ENCODE measurements at regions not wholly inside any gene's neighbourhood (a gene's known extent, or its start where the extent isn't known, plus 50 kb on each side); places are given as distances from the start of the nearest gene placed in this dataset.

DNA sequence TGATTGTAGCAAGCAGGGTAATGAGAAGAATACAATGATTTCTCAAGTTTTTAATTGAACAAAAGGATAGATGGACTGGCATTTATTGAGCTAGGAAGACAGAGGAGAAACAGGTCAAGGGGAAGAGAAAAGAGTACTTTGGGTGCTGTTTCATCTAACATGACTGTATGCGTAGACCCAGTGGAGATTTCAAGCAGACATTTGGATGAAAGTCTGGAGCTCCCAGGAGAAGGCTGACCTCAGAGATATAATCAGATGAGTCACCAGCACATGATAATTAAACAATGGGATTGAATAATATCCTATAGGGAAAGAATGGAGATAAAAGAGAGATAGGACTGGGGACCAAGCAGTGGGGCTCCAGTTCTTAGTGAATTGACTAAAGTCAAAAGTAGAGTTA, 194.9 kb downstream of the ARRDC4 start:
- no peaks in the 10 kb centered on the region for H3K79me2 ChIP-seq (ENCODE audit: control insufficient read depth, insufficient read depth, low read length)
- no peak overlapping the region for H2AFZ ChIP-seq (ENCODE audit: low read depth, low read length)
- H3K4me1 ChIP-seq (replicated peaks in 1 of 2; ENCODE audit: control insufficient read depth in 2 of 2, insufficient read depth in 2 of 2, low read length in 2 of 2): no peaks in the 10 kb centered on the region
- in situ Hi-C loops (cut with MboI): no loop called here
- intact Hi-C loops (cut with micrococcal nuclease): no loop called here
- no peaks in the 10 kb centered on the region for H4K20me1 ChIP-seq (replicated peaks; ENCODE audit: control insufficient read depth, insufficient read depth, low read length)
- H3K36me3 ChIP-seq (ENCODE audit: control insufficient read depth, insufficient read depth, low read length): no peaks in the 10 kb centered on the region
- 0% methylated on average over 1 of the region's 1 CpG for WGBS (ENCODE audit: insufficient coverage, low coverage, missing lambda C conversion rate)
- H3K9me3 ChIP-seq (replicated peaks; ENCODE audit: control insufficient read depth, insufficient read depth, low read depth, low read length): no peaks in the 10 kb centered on the region
- no TSS peak for BruUV-seq (replicated peaks)
- no peak overlapping the region for H3K27ac ChIP-seq (ENCODE audit: extremely low read depth, low read depth, low read length)
- H3K27me3 ChIP-seq (ENCODE audit: control insufficient read depth in 2 of 2, insufficient read depth in 2 of 2, low read length in 2 of 2): peaks cover 0 to 4% of the 10 kb centered on the region in 2 experiments; a peak in 1 of 5 replicates
- no peak overlapping the region for H3K4me3 ChIP-seq
- FAIRE-seq (no peak), ATAC-seq (no peak), DNase-seq (ENCODE audit: extremely low read depth in 1 of 4, low spot score in 3 of 4) (no peak)
- H3K9ac ChIP-seq (ENCODE audit: insufficient read depth in 1 of 2, low read depth in 2 of 2, low read length in 2 of 2): no peak overlapping the region
- no peak overlapping the region for H3K4me2 ChIP-seq (ENCODE audit: insufficient read depth, low read length)
- ChIA-PET POLR2A (no interaction called here), CTCF (ENCODE audit: low intra/inter-chr PET ratio) (no interaction called here)
- H3K9me1 ChIP-seq (ENCODE audit: control insufficient read depth, insufficient read depth, low read length): no peaks in the 10 kb centered on the region
- TF ChIP-seq, protein P1, sequence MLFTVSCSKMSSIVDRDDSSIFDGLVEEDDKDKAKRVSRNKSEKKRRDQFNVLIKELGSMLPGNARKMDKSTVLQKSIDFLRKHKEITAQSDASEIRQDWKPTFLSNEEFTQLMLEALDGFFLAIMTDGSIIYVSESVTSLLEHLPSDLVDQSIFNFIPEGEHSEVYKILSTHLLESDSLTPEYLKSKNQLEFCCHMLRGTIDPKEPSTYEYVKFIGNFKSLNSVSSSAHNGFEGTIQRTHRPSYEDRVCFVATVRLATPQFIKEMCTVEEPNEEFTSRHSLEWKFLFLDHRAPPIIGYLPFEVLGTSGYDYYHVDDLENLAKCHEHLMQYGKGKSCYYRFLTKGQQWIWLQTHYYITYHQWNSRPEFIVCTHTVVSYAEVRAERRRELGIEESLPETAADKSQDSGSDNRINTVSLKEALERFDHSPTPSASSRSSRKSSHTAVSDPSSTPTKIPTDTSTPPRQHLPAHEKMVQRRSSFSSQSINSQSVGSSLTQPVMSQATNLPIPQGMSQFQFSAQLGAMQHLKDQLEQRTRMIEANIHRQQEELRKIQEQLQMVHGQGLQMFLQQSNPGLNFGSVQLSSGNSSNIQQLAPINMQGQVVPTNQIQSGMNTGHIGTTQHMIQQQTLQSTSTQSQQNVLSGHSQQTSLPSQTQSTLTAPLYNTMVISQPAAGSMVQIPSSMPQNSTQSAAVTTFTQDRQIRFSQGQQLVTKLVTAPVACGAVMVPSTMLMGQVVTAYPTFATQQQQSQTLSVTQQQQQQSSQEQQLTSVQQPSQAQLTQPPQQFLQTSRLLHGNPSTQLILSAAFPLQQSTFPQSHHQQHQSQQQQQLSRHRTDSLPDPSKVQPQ (CRISPR knock-in tag; IDR thresholded peaks at IDR 0.05; ENCODE audit: borderline replicate concordance): no peak
- no peak for TF ChIP-seq DMBX1 (CRISPR knock-in tag; IDR thresholded peaks at IDR 0.05; ENCODE audit: borderline replicate concordance)
- TF ChIP-seq, protein P2, sequence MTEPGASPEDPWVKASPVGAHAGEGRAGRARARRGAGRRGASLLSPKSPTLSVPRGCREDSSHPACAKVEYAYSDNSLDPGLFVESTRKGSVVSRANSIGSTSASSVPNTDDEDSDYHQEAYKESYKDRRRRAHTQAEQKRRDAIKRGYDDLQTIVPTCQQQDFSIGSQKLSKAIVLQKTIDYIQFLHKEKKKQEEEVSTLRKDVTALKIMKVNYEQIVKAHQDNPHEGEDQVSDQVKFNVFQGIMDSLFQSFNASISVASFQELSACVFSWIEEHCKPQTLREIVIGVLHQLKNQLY (CRISPR knock-in tag; conservative IDR thresholded peaks at IDR 0.05): no peak
- TF ChIP-seq ETV1 (tag; conservative IDR thresholded peaks at IDR 0.05; ENCODE audit: low read depth): no peak
- TF ChIP-seq ZNF197 (CRISPR knock-in tag; IDR thresholded peaks at IDR 0.05; ENCODE audit: low read depth): no peak
- TF ChIP-seq ZNF24 (IDR thresholded peaks at IDR 0.05): no peak
- TF ChIP-seq, protein P3, sequence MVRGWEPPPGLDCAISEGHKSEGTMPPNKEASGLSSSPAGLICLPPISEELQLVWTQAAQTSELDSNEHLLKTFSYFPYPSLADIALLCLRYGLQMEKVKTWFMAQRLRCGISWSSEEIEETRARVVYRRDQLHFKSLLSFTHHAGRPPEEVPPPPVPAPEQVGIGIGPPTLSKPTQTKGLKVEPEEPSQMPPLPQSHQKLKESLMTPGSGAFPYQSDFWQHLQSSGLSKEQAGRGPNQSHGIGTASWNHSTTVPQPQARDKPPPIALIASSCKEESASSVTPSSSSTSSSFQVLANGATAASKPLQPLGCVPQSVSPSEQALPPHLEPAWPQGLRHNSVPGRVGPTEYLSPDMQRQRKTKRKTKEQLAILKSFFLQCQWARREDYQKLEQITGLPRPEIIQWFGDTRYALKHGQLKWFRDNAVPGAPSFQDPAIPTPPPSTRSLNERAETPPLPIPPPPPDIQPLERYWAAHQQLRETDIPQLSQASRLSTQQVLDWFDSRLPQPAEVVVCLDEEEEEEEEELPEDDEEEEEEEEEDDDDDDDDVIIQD (CRISPR knock-in tag; IDR thresholded peaks at IDR 0.05): no peak
- no peak for TF ChIP-seq E2F3 (CRISPR knock-in tag; IDR thresholded peaks at IDR 0.05)
- TF ChIP-seq CREB1 (IDR thresholded peaks at IDR 0.05): no peak
- TF ChIP-seq CREB1 (CRISPR knock-in tag; IDR thresholded peaks at IDR 0.05): no peak
- TF ChIP-seq SRSF9 (IDR thresholded peaks at IDR 0.05; ENCODE audit: borderline replicate concordance, low read depth, low read length): no peak
- TF ChIP-seq ZNF41 (CRISPR knock-in tag; conservative IDR thresholded peaks at IDR 0.05): no peak
- no peak for TF ChIP-seq SMAD4 (CRISPR knock-in tag; conservative IDR thresholded peaks at IDR 0.05)
- TF ChIP-seq ZNF57 (CRISPR knock-in tag; IDR thresholded peaks at IDR 0.05): no peak
- TF ChIP-seq, protein P4, sequence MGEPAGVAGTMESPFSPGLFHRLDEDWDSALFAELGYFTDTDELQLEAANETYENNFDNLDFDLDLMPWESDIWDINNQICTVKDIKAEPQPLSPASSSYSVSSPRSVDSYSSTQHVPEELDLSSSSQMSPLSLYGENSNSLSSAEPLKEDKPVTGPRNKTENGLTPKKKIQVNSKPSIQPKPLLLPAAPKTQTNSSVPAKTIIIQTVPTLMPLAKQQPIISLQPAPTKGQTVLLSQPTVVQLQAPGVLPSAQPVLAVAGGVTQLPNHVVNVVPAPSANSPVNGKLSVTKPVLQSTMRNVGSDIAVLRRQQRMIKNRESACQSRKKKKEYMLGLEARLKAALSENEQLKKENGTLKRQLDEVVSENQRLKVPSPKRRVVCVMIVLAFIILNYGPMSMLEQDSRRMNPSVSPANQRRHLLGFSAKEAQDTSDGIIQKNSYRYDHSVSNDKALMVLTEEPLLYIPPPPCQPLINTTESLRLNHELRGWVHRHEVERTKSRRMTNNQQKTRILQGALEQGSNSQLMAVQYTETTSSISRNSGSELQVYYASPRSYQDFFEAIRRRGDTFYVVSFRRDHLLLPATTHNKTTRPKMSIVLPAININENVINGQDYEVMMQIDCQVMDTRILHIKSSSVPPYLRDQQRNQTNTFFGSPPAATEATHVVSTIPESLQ (CRISPR knock-in tag; IDR thresholded peaks at IDR 0.05): no peak
- no peak for TF ChIP-seq SMAD3 (CRISPR knock-in tag; conservative IDR thresholded peaks at IDR 0.05)
- TF ChIP-seq ZEB2 (IDR thresholded peaks at IDR 0.05): no peak
- no peak for TF ChIP-seq SMARCC2 (IDR thresholded peaks at IDR 0.05; ENCODE audit: low read depth)
- TF ChIP-seq SAFB2 (IDR thresholded peaks at IDR 0.05; ENCODE audit: borderline replicate concordance, low read depth, low read length, severe bottlenecking): no peak
